Nephron (organoid): ENCODE measurements at regions not wholly inside any gene's neighbourhood (a gene's known extent, or its start where the extent isn't known, plus 50 kb on each side); places are given as distances from the start of the nearest gene placed in this dataset.

Source experiments
- H3K27ac Mint-ChIP-seq, 3 experiments: 2 replicates each; pipeline ENCODE4 v1.8.0; 2020; ENCODE audit warnings: mixed read lengths in 3 of 3, mild to moderate bottlenecking in 2 of 3, moderate library complexity in 1 of 3
- H3K27me3 Mint-ChIP-seq: 2 replicates; pipeline ENCODE4 v1.8.0; 2021; ENCODE audit warnings: low read depth, mild to moderate bottlenecking, moderate library complexity, mixed read lengths
- H3K36me3 Mint-ChIP-seq: 2 replicates; pipeline ENCODE4 v1.8.0; 2020; ENCODE audit warnings: low read depth, mixed read lengths
- H3K4me1 Mint-ChIP-seq: 2 replicates; pipeline ENCODE4 v1.8.0; 2020; ENCODE audit warnings: mixed read lengths
- H3K4me3 Mint-ChIP-seq, 3 experiments: 2 replicates each; pipeline ENCODE4 v1.8.0; 2020; ENCODE audit warnings: mild to moderate bottlenecking in 3 of 3, mixed read lengths in 3 of 3, moderate library complexity in 2 of 3
- H3K9me3 Mint-ChIP-seq: 2 replicates; pipeline ENCODE4 v1.8.0; 2020; ENCODE audit warnings: mixed read lengths
- TF ChIP-seq, protein P1 (sequence below), 3 experiments: fragments of 200-600 bp; sonication (generic); IDR thresholded peaks; one replicate each; pipeline ENCODE4 v1.5.0; 2021; ENCODE audit warnings: antibody characterized with exemption in 3 of 3; ENCODE audit not compliant: unreplicated experiment in 3 of 3

- no peak overlapping the region for H3K4me3 Mint-ChIP-seq
- H3K27me3 Mint-ChIP-seq: peaks cover 3% of the 10 kb centered on the region
- no peaks in the 10 kb centered on the region for H3K4me1 Mint-ChIP-seq
- TF ChIP-seq, protein P1, sequence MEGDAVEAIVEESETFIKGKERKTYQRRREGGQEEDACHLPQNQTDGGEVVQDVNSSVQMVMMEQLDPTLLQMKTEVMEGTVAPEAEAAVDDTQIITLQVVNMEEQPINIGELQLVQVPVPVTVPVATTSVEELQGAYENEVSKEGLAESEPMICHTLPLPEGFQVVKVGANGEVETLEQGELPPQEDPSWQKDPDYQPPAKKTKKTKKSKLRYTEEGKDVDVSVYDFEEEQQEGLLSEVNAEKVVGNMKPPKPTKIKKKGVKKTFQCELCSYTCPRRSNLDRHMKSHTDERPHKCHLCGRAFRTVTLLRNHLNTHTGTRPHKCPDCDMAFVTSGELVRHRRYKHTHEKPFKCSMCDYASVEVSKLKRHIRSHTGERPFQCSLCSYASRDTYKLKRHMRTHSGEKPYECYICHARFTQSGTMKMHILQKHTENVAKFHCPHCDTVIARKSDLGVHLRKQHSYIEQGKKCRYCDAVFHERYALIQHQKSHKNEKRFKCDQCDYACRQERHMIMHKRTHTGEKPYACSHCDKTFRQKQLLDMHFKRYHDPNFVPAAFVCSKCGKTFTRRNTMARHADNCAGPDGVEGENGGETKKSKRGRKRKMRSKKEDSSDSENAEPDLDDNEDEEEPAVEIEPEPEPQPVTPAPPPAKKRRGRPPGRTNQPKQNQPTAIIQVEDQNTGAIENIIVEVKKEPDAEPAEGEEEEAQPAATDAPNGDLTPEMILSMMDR (IDR thresholded peaks at IDR 0.05; ENCODE audit: unreplicated experiment in 3 of 3): no peak
- no peaks in the 10 kb centered on the region for H3K36me3 Mint-ChIP-seq
- no peak overlapping the region for H3K27ac Mint-ChIP-seq
- H3K9me3 Mint-ChIP-seq: peaks cover 5% of the 10 kb centered on the region
Measured at GRCh38 chr15:48028712-48029111, 92.1 kb upstream of the SLC24A5 start.

- TF ChIP-seq, protein P1 (IDR thresholded peaks at IDR 0.05; ENCODE audit: unreplicated experiment in 3 of 3): no peak
- no peaks in the 10 kb centered on the region for H3K4me1 Mint-ChIP-seq
- H3K4me3 Mint-ChIP-seq: no peak overlapping the region
- H3K9me3 Mint-ChIP-seq: peaks cover 5% of the 10 kb centered on the region
- peaks cover 6% of the 10 kb centered on the region for H3K27me3 Mint-ChIP-seq
- H3K27ac Mint-ChIP-seq: no peak overlapping the region
- no peaks in the 10 kb centered on the region for H3K36me3 Mint-ChIP-seq
Measured at GRCh38 chr15:48029642-48030041, 91.1 kb upstream of the SLC24A5 start.

- H3K4me3 Mint-ChIP-seq: no peak overlapping the region
- peaks cover 2% of the 10 kb centered on the region for H3K9me3 Mint-ChIP-seq
- peaks cover under 1% of the 10 kb centered on the region for H3K4me1 Mint-ChIP-seq
- H3K36me3 Mint-ChIP-seq: no peaks in the 10 kb centered on the region
- H3K27ac Mint-ChIP-seq: no peak overlapping the region
- peaks cover 9% of the 10 kb centered on the region for H3K27me3 Mint-ChIP-seq
- TF ChIP-seq, protein P1 (IDR thresholded peaks at IDR 0.05; ENCODE audit: unreplicated experiment in 3 of 3): no peak
Measured at GRCh38 chr15:48031466-48031865, 89.3 kb upstream of the SLC24A5 start.

DNA sequence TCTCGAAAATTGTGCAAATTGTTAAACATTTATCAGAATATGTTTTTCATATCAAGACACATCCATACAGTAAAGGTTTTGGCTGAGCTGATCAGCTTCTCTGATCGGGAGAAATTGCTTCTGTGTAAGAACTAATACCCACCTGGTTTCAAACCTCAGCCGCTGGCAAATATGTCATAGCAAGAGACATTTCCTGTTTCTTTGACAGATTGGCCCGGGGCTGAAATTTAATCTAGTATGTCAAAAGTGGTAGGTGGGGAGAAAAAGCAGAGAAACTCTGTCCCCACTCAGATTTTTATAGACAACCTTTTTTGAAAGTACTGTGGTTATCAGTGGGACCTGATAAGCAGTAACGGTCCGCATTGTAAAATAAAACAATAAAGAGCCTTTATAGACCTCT lies 88.8 kb upstream of the SLC24A5 start:
- Mint-ChIP-seq H3K36me3 (no peaks in the 10 kb centered on the region), H3K9me3 (no peaks in the 10 kb centered on the region), H3K27me3 (peaks cover 9% of the 10 kb centered on the region), H3K27ac (no peak overlapping the region), H3K4me1 (peaks cover 4% of the 10 kb centered on the region), H3K4me3 (no peak overlapping the region)
- TF ChIP-seq, protein P1 (IDR thresholded peaks at IDR 0.05; ENCODE audit: unreplicated experiment in 3 of 3): no peak

- no peaks in the 10 kb centered on the region for H3K36me3 Mint-ChIP-seq
- H3K9me3 Mint-ChIP-seq: no peaks in the 10 kb centered on the region
- TF ChIP-seq, protein P1 (IDR thresholded peaks at IDR 0.05; ENCODE audit: unreplicated experiment in 3 of 3): no peak
- no peak overlapping the region for H3K4me3 Mint-ChIP-seq
- peaks cover 12% of the 10 kb centered on the region for H3K4me1 Mint-ChIP-seq
- H3K27ac Mint-ChIP-seq: no peak overlapping the region
- H3K27me3 Mint-ChIP-seq: peaks cover 9% of the 10 kb centered on the region
Measured at GRCh38 chr15:48032911-48033310, 87.9 kb upstream of the SLC24A5 start.

DNA sequence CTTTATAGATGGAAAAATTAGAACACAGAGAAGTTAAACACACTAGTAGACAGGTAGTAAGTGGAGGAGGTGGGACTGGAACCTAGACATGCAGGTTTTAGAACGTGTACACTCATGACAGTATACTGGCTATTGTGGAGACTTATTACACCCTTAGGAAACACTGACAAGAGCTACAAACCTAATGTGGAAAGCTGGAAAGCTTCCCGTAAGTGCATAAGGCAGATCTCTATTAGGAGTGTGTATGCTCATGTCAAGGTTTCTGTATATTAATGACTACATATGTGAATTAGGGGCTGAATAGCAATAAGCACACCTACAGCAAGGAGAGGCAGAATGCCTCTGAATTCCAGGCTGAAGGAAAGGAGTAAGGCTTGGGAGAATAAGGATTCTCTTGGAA lies 82.6 kb upstream of the SLC24A5 start:
- peaks cover 3% of the 10 kb centered on the region for H3K9me3 Mint-ChIP-seq
- no peak overlapping the region for H3K27ac Mint-ChIP-seq
- H3K4me1 Mint-ChIP-seq: peaks cover 18% of the 10 kb centered on the region
- peaks cover 12% of the 10 kb centered on the region for H3K27me3 Mint-ChIP-seq
- no peaks in the 10 kb centered on the region for H3K36me3 Mint-ChIP-seq
- no peak overlapping the region for H3K4me3 Mint-ChIP-seq
- TF ChIP-seq, protein P1 (IDR thresholded peaks at IDR 0.05; ENCODE audit: unreplicated experiment in 3 of 3): no peak
